Renal cortex interstitium (tissue), 11 donors: ENCODE measurements at regions not wholly inside any gene's neighbourhood (a gene's known extent, or its start where the extent isn't known, plus 50 kb on each side); places are given as distances from the start of the nearest gene placed in this dataset.
A peak's percentile ranks its signal among the peaks of the same experiment; 100 is the strongest.

Source experiments
- DNase-seq, 11 donors: peaks; one replicate each; pipeline ENCODE4 v3.0.0-alpha.2; 2013; ENCODE audit warnings: low read depth in 9 of 11, low spot score in 4 of 11; ENCODE audit errors: extremely low read depth in 1 of 11

DNA sequence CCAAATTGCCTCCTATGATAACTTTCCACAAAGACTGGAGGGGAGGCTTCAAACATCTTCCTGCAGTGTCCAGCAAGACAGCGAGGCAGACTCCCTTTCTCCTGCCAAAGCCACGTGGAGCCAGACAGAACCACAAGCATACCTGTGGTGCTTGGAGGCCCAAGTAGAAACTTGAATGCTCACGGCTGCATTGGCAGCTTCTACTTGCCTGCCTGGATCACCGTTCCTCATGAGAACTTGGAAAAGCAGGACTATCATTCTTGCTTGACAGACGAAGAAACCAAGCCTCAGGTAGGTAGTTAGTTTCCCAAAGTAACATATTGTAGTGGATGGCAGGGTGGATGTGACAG is 216.3 kb upstream of the SFRP2 start:
- DNase-seq, result no peak

DNA sequence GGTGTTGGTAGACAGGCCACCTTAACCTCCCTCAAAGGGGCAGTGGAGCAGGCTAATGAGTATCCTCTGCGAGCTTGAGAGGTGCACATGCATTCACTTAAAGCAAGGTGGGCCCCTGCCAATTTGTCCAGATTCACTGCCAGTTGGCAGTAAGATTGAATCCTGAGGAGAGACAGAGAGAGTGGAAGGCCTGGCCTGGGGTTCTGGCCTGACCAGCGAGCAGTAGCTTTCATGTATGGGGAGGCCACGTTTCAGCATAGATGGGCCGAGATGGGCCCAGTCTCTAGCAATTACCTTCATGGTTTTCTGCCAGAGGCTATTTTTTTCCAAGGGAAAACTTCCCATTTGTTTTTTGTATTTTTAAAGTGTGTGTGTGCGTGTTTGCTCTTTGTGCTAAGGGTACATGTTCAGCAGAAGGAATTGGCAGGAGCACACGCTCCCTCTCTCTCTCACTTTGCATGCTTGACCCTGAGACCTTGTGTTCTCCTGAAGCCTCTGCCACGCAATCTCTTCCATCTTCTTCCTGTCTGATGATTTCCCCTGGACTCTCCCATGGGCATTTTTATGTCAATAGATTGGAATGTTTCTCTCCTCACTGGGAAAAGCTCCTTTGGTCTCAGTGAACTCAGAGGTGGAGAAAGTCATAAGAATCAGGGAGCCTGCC is 215.8 kb upstream of the SFRP2 start:
- no peak for DNase-seq

DNA sequence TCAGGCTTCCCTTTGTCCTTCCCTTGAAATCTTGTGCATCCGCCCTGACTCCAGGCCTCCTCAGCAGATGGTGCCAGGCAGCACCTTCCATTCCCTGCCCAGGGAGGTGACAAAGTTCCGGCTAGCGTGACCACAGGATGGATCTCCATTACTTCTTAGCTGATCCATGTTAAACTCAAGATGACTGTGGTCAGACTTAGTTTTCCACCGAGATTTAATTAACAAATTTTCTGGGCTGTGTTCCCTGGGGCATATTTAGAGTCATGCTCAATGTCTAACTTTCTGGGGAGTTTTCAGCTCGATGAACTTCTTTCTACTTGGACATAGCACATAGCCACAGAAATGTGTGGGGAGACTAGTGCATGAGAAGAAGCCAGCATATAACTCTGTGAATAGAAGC is 215.1 kb upstream of the SFRP2 start:
- no peak for DNase-seq

DNA sequence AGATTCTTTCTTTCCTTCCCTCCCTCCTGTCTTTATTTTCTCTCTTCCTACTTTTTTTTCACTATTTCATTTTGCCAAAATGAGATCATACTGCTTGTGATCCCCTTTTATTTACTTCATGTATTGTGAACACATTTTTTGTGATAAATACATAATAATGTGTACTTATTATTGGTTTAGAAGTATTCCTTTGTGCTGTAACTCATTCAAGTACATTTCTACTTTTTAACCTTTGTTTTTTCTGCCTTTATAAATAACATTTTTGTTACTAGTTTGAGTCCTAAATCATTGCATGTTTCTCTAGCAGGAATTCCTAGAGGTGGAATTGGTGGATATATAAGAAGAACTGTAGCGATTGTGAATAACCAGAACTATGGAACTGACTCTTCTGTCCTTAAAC is 214.5 kb upstream of the SFRP2 start:
- no peak for DNase-seq

DNA sequence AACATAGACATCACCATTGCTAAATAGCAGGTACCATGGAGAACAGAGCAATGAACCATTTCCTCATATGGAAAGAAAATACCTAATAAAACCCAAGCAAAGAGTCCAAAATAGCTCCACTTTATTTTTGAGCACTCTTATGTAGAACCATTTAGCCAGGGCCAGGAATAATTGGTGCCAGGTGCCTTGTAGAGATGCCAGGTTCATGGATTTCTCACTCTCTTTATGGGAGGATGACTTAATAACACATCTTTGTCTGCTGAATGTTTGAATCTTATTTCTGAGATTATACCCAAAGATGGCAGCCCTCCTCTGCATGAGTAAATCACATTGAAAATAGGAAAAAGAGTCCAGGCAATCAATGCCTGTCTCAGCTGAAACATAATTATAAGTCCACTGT is 212.3 kb upstream of the SFRP2 start:
- no peak for DNase-seq

DNA sequence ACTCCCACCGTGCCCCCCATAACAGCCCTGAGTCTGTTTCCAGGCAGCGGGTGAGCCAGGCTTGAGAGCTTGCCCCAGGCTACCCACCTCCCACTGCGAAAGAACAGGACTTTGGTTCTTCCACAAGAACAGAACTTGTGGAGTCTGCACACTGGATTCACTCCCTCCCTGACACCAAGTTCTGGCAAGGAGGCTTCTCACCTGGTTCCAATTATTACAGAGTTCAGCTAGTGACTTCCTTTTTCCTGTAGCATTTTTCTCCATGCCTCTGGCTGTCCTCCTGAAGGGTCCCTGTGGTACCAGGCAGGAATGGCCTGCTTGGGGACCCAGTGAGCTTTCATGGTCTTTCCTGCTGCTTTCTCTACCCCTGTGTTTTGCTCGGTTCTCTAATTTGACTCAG is 208.6 kb upstream of the SFRP2 start:
- DNase-seq, result no peak

DNA sequence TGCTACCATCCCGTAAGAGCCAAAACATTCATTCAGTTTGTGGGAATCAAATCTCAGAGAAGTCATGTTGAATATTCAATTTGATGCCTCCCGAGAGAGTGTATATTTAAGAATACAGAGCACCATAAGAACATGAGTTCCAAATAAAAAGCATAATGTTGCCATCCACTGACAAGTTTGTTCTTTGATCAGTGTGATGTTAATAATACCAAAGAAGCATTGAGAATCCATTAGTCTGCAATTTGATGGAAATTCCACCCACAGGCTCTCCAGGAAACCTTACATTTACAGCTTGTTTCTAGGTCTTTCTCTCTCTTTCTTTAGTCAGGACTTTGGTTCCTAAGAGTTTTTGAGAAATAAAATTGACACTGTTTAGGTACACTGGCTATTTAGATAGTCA is 200.6 kb upstream of the SFRP2 start:
- DNase-seq, result no peak

DNA sequence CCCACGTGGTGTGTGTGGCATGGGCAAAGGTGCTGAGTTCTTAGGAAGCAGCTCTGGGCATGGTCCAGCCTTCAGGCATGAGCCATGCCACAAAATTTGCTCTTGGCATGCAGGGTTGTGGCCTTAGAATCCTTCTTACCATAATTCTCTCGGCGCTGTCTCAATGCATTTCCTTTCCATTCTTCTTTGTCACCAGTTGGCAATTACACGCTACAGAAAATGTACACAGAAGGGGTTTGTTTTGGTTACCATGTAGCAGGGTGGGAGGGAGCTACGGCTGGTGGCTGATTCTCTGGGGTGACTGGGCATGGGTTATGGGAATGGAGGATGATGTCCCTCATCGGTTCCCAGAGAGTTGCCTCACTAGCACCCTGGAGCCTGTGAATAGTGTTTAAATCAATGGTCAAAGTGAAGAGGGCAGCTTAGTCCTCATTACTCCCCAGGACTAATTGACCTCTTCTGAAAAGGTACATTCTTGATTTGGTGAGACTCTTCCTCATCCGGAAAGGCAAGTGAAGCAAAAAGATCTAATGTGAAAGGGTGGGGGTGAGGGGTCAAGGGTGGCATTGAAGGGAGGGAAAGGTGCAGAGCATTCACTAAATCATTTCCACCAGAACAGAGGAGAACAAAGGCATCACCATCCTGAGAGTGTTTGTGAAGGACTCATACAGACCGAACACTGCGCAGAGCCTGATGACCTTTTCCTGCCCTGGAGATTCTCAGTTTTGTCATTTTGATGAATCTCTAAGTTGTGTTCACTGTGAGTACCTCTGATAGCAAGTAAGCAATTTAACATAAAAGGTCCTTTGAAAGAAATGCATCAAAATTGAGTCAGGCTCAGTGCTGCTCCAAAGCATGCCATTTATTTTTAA is 199.8 kb upstream of the SFRP2 start:
- DNase-seq, result peak in 5 of 11 donors; percentile 4 to 23 (median 17)

DNA sequence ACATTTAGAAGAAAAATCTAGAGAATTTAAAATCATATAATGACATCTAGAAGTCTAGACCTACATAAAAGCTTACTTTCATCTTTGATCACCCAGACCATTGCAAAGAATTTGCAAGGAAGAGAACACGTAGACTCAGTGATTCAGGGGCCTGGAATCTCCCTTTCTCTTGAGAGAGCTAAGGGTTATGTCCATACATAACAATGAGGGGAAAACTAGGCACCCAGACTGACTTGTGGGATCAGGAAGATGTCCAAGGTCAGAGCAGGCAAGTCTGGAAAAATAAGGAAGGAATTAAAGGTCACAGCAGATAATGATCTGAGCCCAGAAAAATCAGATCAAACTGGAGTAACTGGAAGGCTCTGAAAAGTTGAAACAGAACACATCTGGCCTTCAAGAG is 198.4 kb upstream of the SFRP2 start:
- DNase-seq, result no peak

DNA sequence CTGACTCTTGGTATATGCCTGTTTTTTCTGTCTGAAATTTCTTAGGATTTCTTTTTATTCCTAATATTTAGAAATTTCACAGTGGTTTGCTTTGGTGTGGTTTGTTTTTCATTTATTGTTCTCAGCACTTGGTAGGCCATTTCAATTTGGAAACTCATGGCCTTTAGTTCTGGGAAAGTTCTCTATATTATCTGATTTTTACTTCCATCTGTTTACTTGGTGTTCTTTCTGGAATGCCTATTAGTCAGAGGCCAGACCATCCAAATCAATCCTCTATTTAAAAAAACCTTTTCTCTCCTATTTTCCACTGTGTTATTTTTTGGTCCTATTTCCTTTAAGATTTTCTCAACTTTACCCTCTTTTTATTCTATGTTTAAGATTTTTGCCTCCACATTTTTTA is 188.1 kb upstream of the SFRP2 start:
- no peak for DNase-seq

DNA sequence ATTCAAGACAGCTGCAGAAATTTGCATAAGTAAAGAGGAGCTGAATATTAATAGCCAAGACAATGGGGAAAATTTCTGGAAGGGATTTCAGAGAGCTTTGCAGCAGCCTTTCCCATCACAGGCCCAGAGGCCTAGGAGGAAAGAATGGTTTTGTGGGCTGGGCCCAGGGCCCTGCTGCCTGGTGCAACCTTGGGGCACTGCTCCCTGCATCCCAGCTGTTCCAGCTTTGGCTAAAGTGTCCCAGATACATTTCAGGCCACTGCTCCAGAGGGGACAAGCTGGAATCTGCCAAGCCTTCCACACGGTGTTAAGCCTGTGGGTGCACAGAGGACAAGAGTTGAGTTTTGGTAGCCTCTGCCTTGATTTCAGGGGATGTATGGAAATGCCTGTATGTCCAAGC is 185.6 kb upstream of the SFRP2 start:
- no peak for DNase-seq

DNA sequence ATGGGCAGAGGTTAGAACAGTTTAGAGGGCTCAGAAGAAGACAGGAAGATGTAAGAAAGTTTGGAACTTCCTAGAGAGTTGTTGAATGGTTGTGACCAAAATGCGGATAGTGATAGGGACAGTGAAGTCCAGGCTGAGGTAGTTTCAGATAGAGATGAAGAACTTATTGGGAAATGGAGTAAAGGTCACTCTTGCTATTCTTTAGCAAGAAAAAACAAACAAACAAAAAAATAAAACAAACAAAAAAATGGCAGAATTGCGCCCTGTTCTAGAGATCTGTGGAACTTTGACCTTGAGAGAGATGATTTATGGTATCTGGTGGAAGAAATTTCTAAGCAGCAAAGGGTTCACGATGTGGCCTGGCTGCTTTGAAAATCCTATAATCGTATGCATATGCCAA is 185.1 kb upstream of the SFRP2 start:
- no peak for DNase-seq

DNA sequence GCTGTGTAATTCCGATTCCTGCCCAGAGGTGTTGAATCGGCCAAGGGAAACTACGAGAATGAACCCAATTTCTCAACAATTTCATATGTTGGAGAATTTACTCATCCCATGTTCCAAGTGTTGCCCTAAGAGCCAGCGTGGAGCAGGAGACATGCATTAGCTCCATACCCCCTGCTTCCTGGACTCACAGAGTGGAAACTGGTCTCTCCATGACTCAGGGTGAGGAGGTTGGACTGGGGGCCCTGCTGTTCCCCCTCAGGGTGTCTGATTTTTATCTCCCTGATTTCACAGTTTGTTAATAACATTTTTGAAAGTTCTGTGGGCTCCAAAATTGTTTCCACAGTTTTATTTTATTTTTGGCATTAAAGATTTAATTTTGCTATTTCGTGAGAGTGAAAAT is 183.0 kb upstream of the SFRP2 start:
- no peak for DNase-seq

DNA sequence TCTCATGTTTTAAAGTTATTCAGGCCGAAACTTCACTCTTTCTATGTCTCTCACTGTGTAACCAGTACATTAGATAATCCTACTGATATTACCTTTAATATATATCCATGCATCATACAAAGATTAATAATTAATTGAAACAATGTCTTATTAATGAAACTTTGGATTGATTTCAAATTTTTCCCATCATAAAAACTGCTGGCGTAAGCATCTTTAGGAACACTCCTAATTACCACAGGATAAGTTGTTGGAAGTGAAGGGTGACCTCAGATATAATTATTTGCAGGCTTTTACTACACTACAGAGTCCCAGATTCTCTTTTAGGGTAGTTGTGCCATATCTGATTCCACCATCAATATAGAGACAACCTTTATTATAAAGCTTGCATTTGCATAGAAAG is 181.3 kb upstream of the SFRP2 start:
- DNase-seq, result no peak

DNA sequence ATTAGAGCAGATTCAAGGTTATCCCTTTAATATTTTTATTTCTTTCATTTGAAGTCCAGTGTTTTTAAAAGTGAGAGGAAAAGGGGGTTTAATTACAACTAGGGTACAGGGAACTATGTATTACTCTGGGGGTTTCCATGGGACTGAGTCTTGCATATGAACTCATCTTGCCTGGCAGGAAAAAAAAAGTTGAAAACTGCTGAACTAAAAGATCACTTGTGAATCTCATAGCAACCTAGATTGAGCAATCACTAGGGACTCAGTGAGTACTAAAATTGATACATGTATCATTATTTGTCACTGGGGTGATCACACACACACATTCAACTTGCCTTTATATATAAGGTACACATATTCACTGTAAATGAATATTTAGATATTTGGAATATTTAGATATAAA is 180.7 kb upstream of the SFRP2 start:
- DNase-seq, result no peak

DNA sequence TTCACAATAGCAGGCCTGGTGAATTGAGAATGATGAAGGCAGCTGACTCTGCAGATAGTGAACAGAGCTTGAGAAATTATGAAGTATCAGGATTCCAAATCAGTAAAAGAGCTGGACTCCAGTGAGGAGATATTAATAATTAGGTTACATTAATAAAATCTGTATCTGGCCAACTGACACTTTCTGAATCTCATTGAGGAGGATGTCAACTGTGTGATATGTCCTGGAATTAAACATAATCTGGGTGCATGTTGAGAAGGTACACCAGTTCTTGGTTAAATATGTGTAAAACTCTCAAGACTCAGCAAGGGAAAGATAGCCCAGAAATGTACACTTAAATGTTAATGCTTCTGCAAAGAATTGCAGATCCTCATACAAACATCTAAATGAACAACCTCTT is 177.8 kb upstream of the SFRP2 start:
- DNase-seq, result no peak

DNA sequence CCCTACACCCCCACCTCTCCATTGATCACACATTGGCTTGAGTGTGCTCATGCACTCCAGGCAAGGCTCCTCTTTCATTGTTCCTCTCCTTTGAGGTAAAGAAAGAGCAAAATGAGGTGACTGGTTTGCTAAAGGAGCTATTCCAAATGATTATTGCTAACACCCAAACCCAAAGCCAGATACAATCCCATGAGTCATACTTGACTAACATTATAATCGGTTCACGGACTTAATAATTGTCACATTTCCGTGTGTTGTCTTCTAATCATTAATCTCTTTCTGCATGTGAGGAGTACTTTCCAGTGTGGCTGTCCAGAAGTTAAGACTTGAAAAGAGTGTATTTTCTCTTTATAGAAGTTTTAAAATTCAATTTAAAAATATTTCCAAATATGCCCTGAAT is 174.3 kb upstream of the SFRP2 start:
- DNase-seq, result no peak

DNA sequence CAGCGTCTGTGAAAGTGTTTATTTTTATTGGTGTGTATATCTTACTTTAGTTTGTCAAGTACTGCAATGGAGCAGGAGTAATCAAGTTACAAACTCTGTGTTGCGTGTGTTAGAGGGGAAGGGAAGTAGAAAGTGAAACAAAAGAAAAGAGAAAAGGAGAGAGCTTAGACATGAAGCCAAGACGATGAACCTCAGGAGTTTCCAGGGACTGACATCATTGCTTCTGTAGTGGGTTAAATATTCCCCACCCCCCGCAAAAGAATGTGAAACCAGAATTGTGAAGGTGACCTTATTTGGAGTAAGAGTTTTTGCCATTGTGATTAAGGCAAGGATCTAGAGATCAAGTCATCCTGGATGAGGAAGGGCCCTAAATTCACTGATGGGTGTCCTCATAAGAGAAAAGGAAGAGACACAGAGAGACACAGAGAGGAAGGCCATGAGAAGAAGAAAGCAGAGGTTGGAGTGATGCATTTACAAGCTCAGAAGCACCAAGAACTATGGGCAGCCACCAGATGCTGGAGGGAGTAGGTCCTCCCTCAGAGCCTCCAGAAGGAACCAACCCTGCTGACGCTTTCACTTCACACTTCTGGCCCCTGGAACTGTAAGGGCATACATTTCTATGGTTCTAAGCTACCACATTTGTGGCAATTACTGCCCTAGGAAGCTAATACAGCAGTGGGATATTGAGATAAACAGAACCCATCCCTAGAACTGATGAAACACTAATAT is 173.6 kb upstream of the SFRP2 start:
- DNase-seq, result no peak

DNA sequence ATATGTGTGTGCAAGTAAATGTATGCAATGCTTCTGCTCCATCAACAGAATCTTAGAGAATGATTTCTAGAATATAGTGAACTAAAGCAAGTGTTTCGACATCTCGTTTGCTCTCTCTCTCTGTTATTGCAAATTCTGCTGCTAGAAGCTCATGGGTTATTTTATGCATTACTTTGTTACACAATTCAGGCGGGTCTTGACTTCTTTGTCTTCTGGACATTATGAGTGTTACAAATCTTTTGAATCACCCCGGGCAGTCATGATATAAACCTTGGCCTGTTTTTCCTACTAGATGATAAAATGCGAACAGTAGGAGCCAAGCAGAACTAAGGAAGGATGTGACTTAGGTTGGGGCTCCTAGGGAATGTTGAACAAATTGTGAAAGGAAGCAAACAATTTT is 166.4 kb upstream of the SFRP2 start:
- DNase-seq, result no peak

DNA sequence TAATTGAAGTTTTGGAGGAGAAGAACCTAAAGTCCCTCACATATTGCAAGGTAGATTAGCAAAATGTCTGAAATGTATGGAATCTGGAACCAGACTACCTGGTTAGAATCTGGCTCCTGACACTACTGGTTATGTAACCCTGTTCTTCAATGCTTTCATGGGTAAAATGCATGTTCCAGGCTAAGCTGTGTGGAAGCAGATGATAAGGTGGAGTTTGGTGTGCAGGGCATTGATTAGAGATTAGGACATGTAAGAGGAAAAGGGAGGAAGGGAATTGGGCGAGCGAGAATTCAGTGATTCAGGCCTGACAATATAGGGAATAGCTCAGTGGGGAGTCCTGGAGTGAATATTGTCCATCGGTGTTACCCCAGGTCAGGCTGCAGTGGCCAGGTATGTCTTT is 165.8 kb upstream of the SFRP2 start:
- no peak for DNase-seq
